HCT116 (cell line): ENCODE measurements at regions not wholly inside any gene's neighbourhood (a gene's known extent, or its start where the extent isn't known, plus 50 kb on each side); places are given as distances from the start of the nearest gene placed in this dataset.

Source experiments
- ATAC-seq: fragments of 200-7000 bp; cut with Tn5 transposase; 2 replicates; pipeline ENCODE4 v1.9.1; 2020; ENCODE audit warnings: mild to moderate bottlenecking, moderate library complexity
- BruUV-seq: library from RNA; stranded (reverse); fragments of 400-500 nt; replicated peaks from 2 replicates; lab custom pipeline; 2021; lab: Mats Ljungman, UMichigan
- CTCF ChIA-PET: fragments of 300-600 bp; sonication (Branson Sonifier 250); formaldehyde crosslinking; loops from one replicate; lab custom pipeline; 2021; ENCODE audit warnings: antibody characterized with exemption; lab: Charles Lee
- POLR2A ChIA-PET: fragments of 300-600, 350-600 bp; sonication (Branson Sonifier 250); formaldehyde crosslinking; loops from one replicate; lab custom pipeline; 2021; ENCODE audit warnings: antibody characterized with exemption; lab: Charles Lee
- RAD21 ChIA-PET, 2 experiments: fragments of 300-600 bp; sonication (Branson Sonifier 250); formaldehyde crosslinking; loops; one replicate each; lab custom pipeline; 2023; ENCODE audit warnings: low total read pairs in 2 of 2; ENCODE audit not compliant: uncharacterized antibody in 2 of 2, unreplicated experiment in 2 of 2, low non-redundant PET in 1 of 2; lab: Charles Lee
- DNase-seq: peaks from one replicate; pipeline ENCODE4 v3.0.0-alpha.2; 2010; ENCODE audit warnings: low read depth, low spot score
- H2AFZ ChIP-seq: fragments of 200-600 bp; shearing (Covaris generic), sonication (generic); 2 replicates; pipeline ENCODE4 v1.6.1; 2017; ENCODE audit warnings: low read depth, mixed run types, mixed read lengths, antibody characterized with exemption, low read length; ENCODE audit not compliant: poor library complexity, severe bottlenecking
- H3K27ac ChIP-seq: 2 replicates; pipeline ENCODE4 v1.5.1; 2012; ENCODE audit warnings: low read depth, low read length
- H3K27me3 ChIP-seq: fragments of 200-600 bp; sonication (generic); 2 replicates; pipeline ENCODE4 v1.6.1; 2016; ENCODE audit warnings: mixed run types, low read length, mixed read lengths; ENCODE audit not compliant: insufficient read depth
- H3K36me3 ChIP-seq, 2 experiments: fragments of 200-500 bp in 1 of 2; fragments of 200-600 bp in 1 of 2; sonication (Bioruptor generic) in 1 of 2; sonication (generic) in 1 of 2; 2 replicates each; pipeline versions ENCODE4 v1.5.1 to v1.6.1; 2014 to 2016; ENCODE audit warnings: low read length in 2 of 2, inconsistent platforms in 1 of 2, mixed read lengths in 1 of 2, mixed run types in 1 of 2; ENCODE audit not compliant: insufficient read depth in 2 of 2, control insufficient read depth in 1 of 2
- H3K4me1 ChIP-seq, 2 experiments: fragments of 200-600 bp in 1 of 2; sonication (generic) in 1 of 2; 2 replicates each; pipeline versions ENCODE4 v1.5.1 to v1.6.1; 2012 to 2017; ENCODE audit warnings: low read length in 2 of 2, inconsistent platforms in 1 of 2, mild to moderate bottlenecking in 1 of 2, mixed read lengths in 1 of 2, mixed run types in 1 of 2, moderate library complexity in 1 of 2; ENCODE audit not compliant: insufficient read depth in 2 of 2, control insufficient read depth in 1 of 2
- H3K4me2 ChIP-seq: fragments of 200-600 bp; sonication (generic); 2 replicates; pipeline ENCODE4 v1.6.1; 2017; ENCODE audit warnings: mixed run types, low read length, mixed read lengths
- H3K4me3 ChIP-seq, 2 experiments: fragments of 200-600 bp in 1 of 2; sonication (generic) in 1 of 2; replicated peaks in 1 of 2; 2 replicates each; pipeline ENCODE4 v1.5.1; 2011 to 2016; ENCODE audit warnings: low read length in 2 of 2, control low read depth in 1 of 2, low read depth in 1 of 2, mild to moderate bottlenecking in 1 of 2, mixed read lengths in 1 of 2, mixed run types in 1 of 2
- H3K79me2 ChIP-seq: fragments of 200-600 bp; sonication (generic); 2 replicates; pipeline ENCODE4 v1.6.1; 2017; ENCODE audit warnings: mild to moderate bottlenecking, mixed run types, low read length, moderate library complexity, mixed read lengths; ENCODE audit not compliant: insufficient read depth
- H3K9ac ChIP-seq: fragments of 200-600 bp; sonication (generic); 2 replicates; pipeline ENCODE4 v1.6.1; 2016; ENCODE audit warnings: low read length, mixed read lengths
- H3K9me2 ChIP-seq: fragments of 200-600 bp; sonication (generic), shearing (Covaris generic); 2 replicates; pipeline ENCODE4 v1.6.1; 2017; ENCODE audit warnings: mixed run types, mild to moderate bottlenecking, moderate library complexity; ENCODE audit not compliant: insufficient read depth
- H3K9me3 ChIP-seq, 2 experiments: fragments of 200-500 bp in 1 of 2; fragments of 200-600 bp in 1 of 2; sonication (Bioruptor generic) in 1 of 2; sonication (generic) in 1 of 2; 2 replicates each; pipeline ENCODE4 v1.6.1; 2014 to 2017; ENCODE audit warnings: low read length in 2 of 2, mixed read lengths in 2 of 2, inconsistent platforms in 1 of 2, low read depth in 1 of 2, mild to moderate bottlenecking in 1 of 2, mixed run types in 1 of 2, moderate library complexity in 1 of 2; ENCODE audit not compliant: control insufficient read depth in 1 of 2, insufficient read depth in 1 of 2
- H4K20me1 ChIP-seq: fragments of 200-600 bp; sonication (generic), shearing (Covaris generic); 2 replicates; pipeline ENCODE4 v1.6.1; 2017; ENCODE audit warnings: mixed run types, mild to moderate bottlenecking, moderate library complexity; ENCODE audit not compliant: insufficient read depth
- CBX3 ChIP-seq: IDR thresholded peaks from 2 replicates; pipeline ENCODE4 v1.6.1; 2012; ENCODE audit warnings: low read depth
- ELF1 ChIP-seq: IDR thresholded peaks from 2 replicates; pipeline ENCODE4 v1.6.1; 2012; ENCODE audit warnings: low read depth, borderline replicate concordance
- EZH2 ChIP-seq: fragments of 200-600 bp; sonication (generic); IDR thresholded peaks from 2 replicates; pipeline ENCODE4 v1.6.1; 2017; ENCODE audit warnings: antibody characterized with exemption, mixed run types
- EZH2phosphoT487 ChIP-seq: fragments of 200-600 bp; IDR thresholded peaks from 2 replicates; pipeline ENCODE4 v1.6.1; 2018; ENCODE audit warnings: antibody characterized with exemption, borderline replicate concordance
- FOSL1 ChIP-seq: IDR thresholded peaks from 2 replicates; pipeline ENCODE4 v1.6.1; 2012; ENCODE audit warnings: low read depth
- POLR2AphosphoS5 ChIP-seq: IDR thresholded peaks from 2 replicates; pipeline ENCODE4 v1.6.1; 2011; ENCODE audit warnings: mild to moderate bottlenecking, low read depth, low read length, moderate library complexity
- RAD21 ChIP-seq: IDR thresholded peaks from 2 replicates; pipeline ENCODE4 v1.6.1; 2012; ENCODE audit warnings: low read depth, mild to moderate bottlenecking
- SIN3A ChIP-seq: IDR thresholded peaks from 2 replicates; pipeline ENCODE4 v1.6.1; 2012; ENCODE audit warnings: low read depth
- SRF ChIP-seq: IDR thresholded peaks from 2 replicates; pipeline ENCODE4 v1.6.1; 2012; ENCODE audit warnings: low read depth
- TCF7L2 ChIP-seq: IDR thresholded peaks from 2 replicates; pipeline ENCODE4 v1.7.0; 2011; ENCODE audit warnings: borderline replicate concordance, inconsistent platforms; ENCODE audit not compliant: insufficient read depth, insufficient read length; ENCODE audit errors: extremely low read depth
- YY1 ChIP-seq: IDR thresholded peaks from 2 replicates; pipeline ENCODE4 v1.6.1; 2011; ENCODE audit warnings: low read length, low read depth, moderate library complexity, mild to moderate bottlenecking; ENCODE audit not compliant: insufficient replicate concordance; ENCODE audit errors: extremely low read depth
- ZNF274 ChIP-seq: fragments of 200-500 bp; sonication (Bioruptor generic); IDR thresholded peaks from 2 replicates; pipeline ENCODE4 v1.6.1; 2014; ENCODE audit warnings: mild to moderate bottlenecking, low read depth, low read length, inconsistent platforms
- intact Hi-C: fragments of 100-400 bp; cut with micrococcal nuclease; formaldehyde crosslinking; loops from 2 replicates; pipeline ENCODE4 v1.10.0; 2022
- TF ChIP-seq, protein P1 (sequence below), 3 experiments: fragments of 200-600 bp in 1 of 3; sonication (generic) in 1 of 3; IDR thresholded peaks in 2 of 3; conservative IDR thresholded peaks in 1 of 3; 2 replicates each; pipeline ENCODE4 v1.5.1; 2012 to 2017; ENCODE audit warnings: low read depth in 2 of 3, low read length in 2 of 3, antibody characterized with exemption in 1 of 3, borderline replicate concordance in 1 of 3, control low read depth in 1 of 3, mild to moderate bottlenecking in 1 of 3, mixed read lengths in 1 of 3, mixed run types in 1 of 3, moderate library complexity in 1 of 3; ENCODE audit not compliant: insufficient read depth in 1 of 3

DNA sequence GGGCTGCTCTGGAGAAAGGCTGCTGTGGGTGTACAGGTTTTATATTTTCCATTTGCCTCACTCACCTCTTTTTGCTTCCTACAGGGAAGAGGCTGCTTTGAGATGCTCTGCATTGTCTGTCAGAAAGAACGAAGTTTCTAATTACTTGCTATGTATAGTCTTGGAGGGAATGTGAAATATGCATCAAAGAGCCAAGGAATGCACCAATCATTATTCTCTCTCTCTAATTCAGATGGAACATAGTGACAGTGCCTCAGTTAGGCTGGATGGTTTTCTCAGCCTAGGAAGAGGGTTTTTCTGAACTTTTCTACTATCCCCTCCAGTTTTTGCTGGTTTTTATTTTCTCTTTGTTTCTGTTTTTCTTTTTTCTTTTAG lies 106.8 kb upstream of the SLC4A4 start:
- no peak overlapping the region for H3K27ac ChIP-seq
- no peaks in the 10 kb centered on the region for H3K9me2 ChIP-seq
- no peak overlapping the region for H3K4me2 ChIP-seq
- no peak for TF ChIP-seq SRF
- TF ChIP-seq ZNF274: no peak
- no peak for TF ChIP-seq TCF7L2
- TF ChIP-seq, protein P1, sequence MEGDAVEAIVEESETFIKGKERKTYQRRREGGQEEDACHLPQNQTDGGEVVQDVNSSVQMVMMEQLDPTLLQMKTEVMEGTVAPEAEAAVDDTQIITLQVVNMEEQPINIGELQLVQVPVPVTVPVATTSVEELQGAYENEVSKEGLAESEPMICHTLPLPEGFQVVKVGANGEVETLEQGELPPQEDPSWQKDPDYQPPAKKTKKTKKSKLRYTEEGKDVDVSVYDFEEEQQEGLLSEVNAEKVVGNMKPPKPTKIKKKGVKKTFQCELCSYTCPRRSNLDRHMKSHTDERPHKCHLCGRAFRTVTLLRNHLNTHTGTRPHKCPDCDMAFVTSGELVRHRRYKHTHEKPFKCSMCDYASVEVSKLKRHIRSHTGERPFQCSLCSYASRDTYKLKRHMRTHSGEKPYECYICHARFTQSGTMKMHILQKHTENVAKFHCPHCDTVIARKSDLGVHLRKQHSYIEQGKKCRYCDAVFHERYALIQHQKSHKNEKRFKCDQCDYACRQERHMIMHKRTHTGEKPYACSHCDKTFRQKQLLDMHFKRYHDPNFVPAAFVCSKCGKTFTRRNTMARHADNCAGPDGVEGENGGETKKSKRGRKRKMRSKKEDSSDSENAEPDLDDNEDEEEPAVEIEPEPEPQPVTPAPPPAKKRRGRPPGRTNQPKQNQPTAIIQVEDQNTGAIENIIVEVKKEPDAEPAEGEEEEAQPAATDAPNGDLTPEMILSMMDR (IDR thresholded peaks at IDR 0.05 in 2 of 3, conservative IDR thresholded peaks at IDR 0.05 in 1 of 3; ENCODE audit: borderline replicate concordance in 1 of 3, insufficient read depth in 1 of 3, low read depth in 2 of 3, low read length in 2 of 3): no peak
- TF ChIP-seq YY1: no peak
- no peak for TF ChIP-seq CBX3
- TF ChIP-seq POLR2AphosphoS5: no peak
- no peak for TF ChIP-seq EZH2
- TF ChIP-seq FOSL1: no peak
- TF ChIP-seq ELF1: no peak
- no peak for TF ChIP-seq EZH2phosphoT487
- TF ChIP-seq RAD21: no peak
- TF ChIP-seq SIN3A: no peak
- H3K36me3 ChIP-seq: no peaks in the 10 kb centered on the region
- ChIA-PET RAD21 (no interaction called here), CTCF (no interaction called here), POLR2A (no interaction called here)
- H3K4me1 ChIP-seq: no peaks in the 10 kb centered on the region
- H3K27me3 ChIP-seq: peaks cover 14% of the 10 kb centered on the region
- DNase-seq (no peak), ATAC-seq (no peak)
- no TSS peak for BruUV-seq
- H3K9me3 ChIP-seq: no peaks in the 10 kb centered on the region
- H3K9ac ChIP-seq: no peak overlapping the region
- H4K20me1 ChIP-seq: no peaks in the 10 kb centered on the region
- intact Hi-C loops: no loop called here
- no peaks in the 10 kb centered on the region for H3K79me2 ChIP-seq
- H2AFZ ChIP-seq: no peak overlapping the region
- H3K4me3 ChIP-seq: no peak overlapping the region
